ENCODE measurements at regions not wholly inside any gene's neighbourhood (a gene's known extent, or its start where the extent isn't known, plus 50 kb on each side); places are given as distances from the start of the nearest gene placed in this dataset.

DNA sequence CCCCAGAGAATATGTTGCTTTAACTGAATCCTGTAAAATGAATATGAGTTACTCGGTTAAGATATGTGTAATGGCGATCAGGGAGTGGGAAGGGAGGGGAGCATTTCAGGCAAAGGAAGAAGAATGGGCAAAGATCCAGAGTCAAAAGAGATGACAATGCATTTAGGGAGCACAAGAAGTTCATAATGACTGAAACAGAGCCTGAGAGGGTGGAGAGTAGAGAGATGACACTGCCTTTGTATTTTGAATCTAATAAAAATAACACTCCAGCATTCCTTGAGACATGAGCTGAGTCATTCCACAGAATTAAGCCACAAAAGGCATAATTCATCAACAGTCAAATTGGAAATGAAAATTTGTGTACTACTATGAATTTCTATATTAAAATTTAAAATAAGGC, 105.3 kb upstream of the PEX5L start:
- peak in 1 of 2 donors; percentile 32 for DNase-seq (ENCODE audit: low read depth in 2 of 2)
- TF ChIP-seq, protein P1, sequence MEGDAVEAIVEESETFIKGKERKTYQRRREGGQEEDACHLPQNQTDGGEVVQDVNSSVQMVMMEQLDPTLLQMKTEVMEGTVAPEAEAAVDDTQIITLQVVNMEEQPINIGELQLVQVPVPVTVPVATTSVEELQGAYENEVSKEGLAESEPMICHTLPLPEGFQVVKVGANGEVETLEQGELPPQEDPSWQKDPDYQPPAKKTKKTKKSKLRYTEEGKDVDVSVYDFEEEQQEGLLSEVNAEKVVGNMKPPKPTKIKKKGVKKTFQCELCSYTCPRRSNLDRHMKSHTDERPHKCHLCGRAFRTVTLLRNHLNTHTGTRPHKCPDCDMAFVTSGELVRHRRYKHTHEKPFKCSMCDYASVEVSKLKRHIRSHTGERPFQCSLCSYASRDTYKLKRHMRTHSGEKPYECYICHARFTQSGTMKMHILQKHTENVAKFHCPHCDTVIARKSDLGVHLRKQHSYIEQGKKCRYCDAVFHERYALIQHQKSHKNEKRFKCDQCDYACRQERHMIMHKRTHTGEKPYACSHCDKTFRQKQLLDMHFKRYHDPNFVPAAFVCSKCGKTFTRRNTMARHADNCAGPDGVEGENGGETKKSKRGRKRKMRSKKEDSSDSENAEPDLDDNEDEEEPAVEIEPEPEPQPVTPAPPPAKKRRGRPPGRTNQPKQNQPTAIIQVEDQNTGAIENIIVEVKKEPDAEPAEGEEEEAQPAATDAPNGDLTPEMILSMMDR (conservative IDR thresholded peaks at IDR 0.05 in 1 of 2, IDR thresholded peaks at IDR 0.05 in 1 of 2; ENCODE audit: low read depth in 1 of 2, low read length in 2 of 2): no peak
- TF ChIP-seq EZH2 (IDR thresholded peaks at IDR 0.05; ENCODE audit: low read length, missing control alignments): no peak
- Histone ChIP-seq H3K27ac (ENCODE audit: insufficient read depth, low read length) (no peak overlapping the region), H3K4me1 (ENCODE audit: control insufficient read depth, extremely low read depth, insufficient read depth, low read length) (no peaks in the 10 kb centered on the region), H3K79me2 (ENCODE audit: control insufficient read depth, insufficient read depth, low read length) (no peaks in the 10 kb centered on the region), H3K27me3 (ENCODE audit: control insufficient read depth, insufficient read depth, low read length) (no peaks in the 10 kb centered on the region), H3K9ac (ENCODE audit: insufficient read depth, low read length) (no peak overlapping the region), H4K20me1 (ENCODE audit: control insufficient read depth, extremely low read depth, insufficient read depth, low read length) (no peaks in the 10 kb centered on the region), H2AFZ (ENCODE audit: low read length) (no peak overlapping the region), H3K9me3 (ENCODE audit: control insufficient read depth, insufficient read depth, low read depth, low read length) (no peaks in the 10 kb centered on the region), H3K4me3 (replicated peaks in 1 of 4; ENCODE audit: control extremely low read depth in 1 of 4, insufficient read depth in 1 of 4, low read depth in 3 of 4, low read length in 4 of 4) (no peak overlapping the region), H3K4me2 (ENCODE audit: extremely low read depth, insufficient read depth, low read length) (no peak overlapping the region), H3K36me3 (ENCODE audit: control insufficient read depth, insufficient read depth, low read length) (no peaks in the 10 kb centered on the region)

DNA sequence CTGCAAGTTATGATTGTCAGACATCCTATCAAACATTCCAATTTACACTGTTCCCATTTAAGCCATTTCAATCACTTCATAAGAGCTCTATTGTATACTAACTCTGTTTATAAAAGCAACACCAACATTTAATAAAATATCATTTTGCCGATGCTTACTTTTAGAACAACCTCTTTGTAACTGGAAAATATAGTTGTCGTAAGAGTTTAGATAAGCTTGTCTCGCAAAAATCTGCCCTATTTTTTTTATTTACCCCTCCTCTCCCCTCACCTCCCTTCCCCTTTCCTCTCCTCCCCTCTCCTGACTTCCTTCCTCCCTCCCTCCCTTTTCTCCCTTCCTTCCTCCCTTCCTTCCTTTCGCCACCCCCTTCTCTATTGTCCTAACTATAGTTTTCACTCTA, 105.7 kb upstream of the PEX5L start:
- Histone ChIP-seq H3K9ac (ENCODE audit: insufficient read depth, low read length) (no peak overlapping the region), H2AFZ (ENCODE audit: low read length) (no peak overlapping the region), H4K20me1 (ENCODE audit: control insufficient read depth, extremely low read depth, insufficient read depth, low read length) (no peaks in the 10 kb centered on the region), H3K27me3 (ENCODE audit: control insufficient read depth, insufficient read depth, low read length) (no peaks in the 10 kb centered on the region), H3K4me1 (ENCODE audit: control insufficient read depth, extremely low read depth, insufficient read depth, low read length) (no peaks in the 10 kb centered on the region), H3K9me3 (ENCODE audit: control insufficient read depth, insufficient read depth, low read depth, low read length) (no peaks in the 10 kb centered on the region), H3K4me3 (replicated peaks in 1 of 4; ENCODE audit: control extremely low read depth in 1 of 4, insufficient read depth in 1 of 4, low read depth in 3 of 4, low read length in 4 of 4) (no peak overlapping the region), H3K4me2 (ENCODE audit: extremely low read depth, insufficient read depth, low read length) (no peak overlapping the region), H3K79me2 (ENCODE audit: control insufficient read depth, insufficient read depth, low read length) (no peaks in the 10 kb centered on the region), H3K36me3 (ENCODE audit: control insufficient read depth, insufficient read depth, low read length) (no peaks in the 10 kb centered on the region), H3K27ac (ENCODE audit: insufficient read depth, low read length) (no peak overlapping the region)
- no peak for DNase-seq (ENCODE audit: low read depth in 2 of 2)
- TF ChIP-seq, protein P1 (conservative IDR thresholded peaks at IDR 0.05 in 1 of 2, IDR thresholded peaks at IDR 0.05 in 1 of 2; ENCODE audit: low read depth in 1 of 2, low read length in 2 of 2): no peak
- TF ChIP-seq EZH2 (IDR thresholded peaks at IDR 0.05; ENCODE audit: low read length, missing control alignments): no peak

DNA sequence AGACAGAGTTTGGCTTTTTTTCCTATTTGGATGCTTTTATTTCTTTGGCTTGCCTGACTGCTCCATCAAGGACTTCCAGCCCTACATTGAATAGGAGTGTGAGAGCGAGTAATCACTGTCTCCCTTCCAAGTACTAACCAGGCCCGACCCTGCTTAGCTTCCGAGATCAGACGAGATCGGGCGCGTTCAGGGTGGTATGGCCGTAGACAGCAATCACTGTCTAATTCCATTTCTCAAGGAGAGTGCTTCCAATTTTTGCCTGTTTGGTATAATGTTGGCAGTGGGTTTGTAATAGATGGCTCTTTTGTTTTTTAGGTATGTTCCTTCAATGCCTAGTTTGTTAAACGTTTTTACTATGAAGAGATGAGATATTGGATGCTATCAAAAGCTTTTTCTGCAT, 125.0 kb upstream of the PEX5L start:
- Histone ChIP-seq H3K9ac (ENCODE audit: insufficient read depth, low read length) (no peak overlapping the region), H3K4me2 (ENCODE audit: extremely low read depth, insufficient read depth, low read length) (no peak overlapping the region), H3K27me3 (ENCODE audit: control insufficient read depth, insufficient read depth, low read length) (no peaks in the 10 kb centered on the region), H3K4me3 (replicated peaks in 1 of 4; ENCODE audit: control extremely low read depth in 1 of 4, insufficient read depth in 1 of 4, low read depth in 3 of 4, low read length in 4 of 4) (no peak overlapping the region), H3K79me2 (ENCODE audit: control insufficient read depth, insufficient read depth, low read length) (no peaks in the 10 kb centered on the region), H2AFZ (ENCODE audit: low read length) (no peak overlapping the region), H3K27ac (ENCODE audit: insufficient read depth, low read length) (no peak overlapping the region), H3K4me1 (ENCODE audit: control insufficient read depth, extremely low read depth, insufficient read depth, low read length) (no peaks in the 10 kb centered on the region), H3K9me3 (ENCODE audit: control insufficient read depth, insufficient read depth, low read depth, low read length) (no peaks in the 10 kb centered on the region), H3K36me3 (ENCODE audit: control insufficient read depth, insufficient read depth, low read length) (no peaks in the 10 kb centered on the region), H4K20me1 (ENCODE audit: control insufficient read depth, extremely low read depth, insufficient read depth, low read length) (no peaks in the 10 kb centered on the region)
- TF ChIP-seq EZH2 (IDR thresholded peaks at IDR 0.05; ENCODE audit: low read length, missing control alignments): no peak
- TF ChIP-seq, protein P1 (conservative IDR thresholded peaks at IDR 0.05 in 1 of 2, IDR thresholded peaks at IDR 0.05 in 1 of 2; ENCODE audit: low read depth in 1 of 2, low read length in 2 of 2): no peak
- no peak for DNase-seq (ENCODE audit: low read depth in 2 of 2)

Data from fibroblast of lung (primary cell).